ENCODE measurements at regions not wholly inside any gene's neighbourhood (a gene's known extent, or its start where the extent isn't known, plus 50 kb on each side); places are given as distances from the start of the nearest gene placed in this dataset.

DNA sequence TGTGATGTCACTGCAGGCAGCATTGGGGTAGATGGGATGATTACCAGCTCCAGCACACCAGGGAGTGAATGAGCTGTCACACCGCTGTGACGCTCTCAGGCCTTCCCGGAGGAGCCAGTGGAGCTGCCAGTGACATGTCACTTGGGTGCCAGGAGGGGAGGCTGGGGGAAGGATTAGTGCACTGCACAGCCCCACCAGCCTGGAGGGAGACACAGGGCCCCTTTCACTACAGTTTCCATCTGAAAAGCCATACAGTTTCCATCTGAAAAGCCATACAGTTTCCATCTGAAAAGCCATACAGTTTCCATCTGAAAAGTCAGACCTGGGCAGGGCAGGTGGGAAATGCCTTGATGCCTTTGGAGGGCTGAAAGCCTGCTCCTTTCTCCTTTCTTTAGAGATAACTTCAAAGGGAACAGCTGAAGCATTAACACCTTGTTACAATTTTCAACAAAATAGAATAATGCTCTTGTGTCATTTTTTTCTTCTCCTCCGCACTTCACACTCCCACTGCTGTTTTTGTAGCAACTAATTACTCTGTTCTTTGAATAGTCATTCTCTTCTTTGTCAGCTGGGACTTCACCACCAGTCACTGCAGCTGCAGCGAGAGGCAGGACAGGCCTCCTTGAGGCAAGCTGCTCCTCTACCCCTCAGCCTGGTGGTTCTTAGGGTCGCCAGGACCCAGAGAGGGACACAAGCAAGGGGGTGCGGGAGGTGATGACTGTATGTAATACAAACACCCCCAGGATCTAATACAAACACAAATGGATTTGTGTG, 256.9 kb upstream of the RGS6 start:
- TF ChIP-seq, protein P1, sequence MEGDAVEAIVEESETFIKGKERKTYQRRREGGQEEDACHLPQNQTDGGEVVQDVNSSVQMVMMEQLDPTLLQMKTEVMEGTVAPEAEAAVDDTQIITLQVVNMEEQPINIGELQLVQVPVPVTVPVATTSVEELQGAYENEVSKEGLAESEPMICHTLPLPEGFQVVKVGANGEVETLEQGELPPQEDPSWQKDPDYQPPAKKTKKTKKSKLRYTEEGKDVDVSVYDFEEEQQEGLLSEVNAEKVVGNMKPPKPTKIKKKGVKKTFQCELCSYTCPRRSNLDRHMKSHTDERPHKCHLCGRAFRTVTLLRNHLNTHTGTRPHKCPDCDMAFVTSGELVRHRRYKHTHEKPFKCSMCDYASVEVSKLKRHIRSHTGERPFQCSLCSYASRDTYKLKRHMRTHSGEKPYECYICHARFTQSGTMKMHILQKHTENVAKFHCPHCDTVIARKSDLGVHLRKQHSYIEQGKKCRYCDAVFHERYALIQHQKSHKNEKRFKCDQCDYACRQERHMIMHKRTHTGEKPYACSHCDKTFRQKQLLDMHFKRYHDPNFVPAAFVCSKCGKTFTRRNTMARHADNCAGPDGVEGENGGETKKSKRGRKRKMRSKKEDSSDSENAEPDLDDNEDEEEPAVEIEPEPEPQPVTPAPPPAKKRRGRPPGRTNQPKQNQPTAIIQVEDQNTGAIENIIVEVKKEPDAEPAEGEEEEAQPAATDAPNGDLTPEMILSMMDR (conservative IDR thresholded peaks at IDR 0.05), result no peak
- TF ChIP-seq EZH2 (IDR thresholded peaks at IDR 0.05; ENCODE audit: low read depth), result no peak

Data from PC-9 (cell line).